ENCODE measurements at regions not wholly inside any gene's neighbourhood (a gene's known extent, or its start where the extent isn't known, plus 50 kb on each side); places are given as distances from the start of the nearest gene placed in this dataset.

DNA sequence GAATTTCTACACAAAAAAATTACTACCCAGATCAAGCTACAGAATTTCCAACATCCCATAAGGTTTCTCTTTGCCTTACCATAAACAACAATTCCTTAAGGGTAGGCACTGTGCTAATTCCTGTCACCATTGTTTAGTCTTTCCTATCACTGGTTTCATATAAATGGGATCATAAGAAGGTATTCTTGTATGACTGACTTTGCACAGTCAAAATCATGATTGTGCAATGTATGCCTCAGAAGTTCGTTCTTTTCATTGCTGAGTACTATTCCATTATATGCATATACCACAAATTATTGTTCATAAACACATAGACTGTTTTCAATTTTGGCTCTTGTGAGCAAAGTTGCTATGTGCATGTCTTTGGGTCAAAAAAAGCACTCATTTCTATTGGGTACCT, 611.6 kb upstream of the CADM1 start:
- H3K79me2 ChIP-seq (ENCODE audit: insufficient read depth, low read length): no peaks in the 10 kb centered on the region
- Mint-ChIP-seq H3K4me1 (no peaks in the 10 kb centered on the region), H3K27me3 (ENCODE audit: low read depth in 3 of 3) (peaks cover 4 to 10% (median 6%) of the 10 kb centered on the region in 3 donors), H3K4me3 (no peak overlapping the region), H3K9me3 (peaks cover 5 to 23% (median 17%) of the 10 kb centered on the region in 7 donors), H3K27ac (no peak overlapping the region), H3K36me3 (no peaks in the 10 kb centered on the region)
- no peak overlapping the region for H3K27ac ChIP-seq (ENCODE audit: low read depth in 1 of 2, low read length in 2 of 2)
- H3K9ac ChIP-seq (ENCODE audit: insufficient read depth, low read length, poor library complexity, severe bottlenecking): no peak overlapping the region
- intact Hi-C loops (cut with micrococcal nuclease): no loop called here
- no peaks in the 10 kb centered on the region for H3K36me3 ChIP-seq (replicated peaks in 1 of 2; ENCODE audit: control insufficient read depth in 1 of 2, insufficient read depth in 2 of 2, low read length in 2 of 2)
- DNase-seq: no peak
- no peak overlapping the region for H3K4me2 ChIP-seq (replicated peaks; ENCODE audit: extremely low read depth, low read length, poor library complexity, severe bottlenecking)
- peaks cover 0 to 20% of the 10 kb centered on the region in 2 donors for H3K9me3 ChIP-seq (replicated peaks in 1 of 2; ENCODE audit: control insufficient read depth in 1 of 2, insufficient read depth in 1 of 2, low read length in 2 of 2)
- H3K4me1 ChIP-seq (ENCODE audit: control insufficient read depth in 1 of 2, insufficient read depth in 2 of 2, low read length in 2 of 2): no peaks in the 10 kb centered on the region
- H3K4me3 ChIP-seq (replicated peaks in 1 of 3; ENCODE audit: low read depth in 2 of 3, low read length in 3 of 3): no peak overlapping the region
- no peaks in the 10 kb centered on the region for H4K20me1 ChIP-seq (ENCODE audit: insufficient read depth, low read length)
- no peaks in the 10 kb centered on the region for H3K27me3 ChIP-seq (ENCODE audit: control insufficient read depth in 2 of 2, insufficient read depth in 2 of 2, low read length in 2 of 2)
- no peak overlapping the region for H2AFZ ChIP-seq (ENCODE audit: insufficient read depth, low read depth, low read length, poor library complexity, severe bottlenecking)
- TF ChIP-seq, protein P1, sequence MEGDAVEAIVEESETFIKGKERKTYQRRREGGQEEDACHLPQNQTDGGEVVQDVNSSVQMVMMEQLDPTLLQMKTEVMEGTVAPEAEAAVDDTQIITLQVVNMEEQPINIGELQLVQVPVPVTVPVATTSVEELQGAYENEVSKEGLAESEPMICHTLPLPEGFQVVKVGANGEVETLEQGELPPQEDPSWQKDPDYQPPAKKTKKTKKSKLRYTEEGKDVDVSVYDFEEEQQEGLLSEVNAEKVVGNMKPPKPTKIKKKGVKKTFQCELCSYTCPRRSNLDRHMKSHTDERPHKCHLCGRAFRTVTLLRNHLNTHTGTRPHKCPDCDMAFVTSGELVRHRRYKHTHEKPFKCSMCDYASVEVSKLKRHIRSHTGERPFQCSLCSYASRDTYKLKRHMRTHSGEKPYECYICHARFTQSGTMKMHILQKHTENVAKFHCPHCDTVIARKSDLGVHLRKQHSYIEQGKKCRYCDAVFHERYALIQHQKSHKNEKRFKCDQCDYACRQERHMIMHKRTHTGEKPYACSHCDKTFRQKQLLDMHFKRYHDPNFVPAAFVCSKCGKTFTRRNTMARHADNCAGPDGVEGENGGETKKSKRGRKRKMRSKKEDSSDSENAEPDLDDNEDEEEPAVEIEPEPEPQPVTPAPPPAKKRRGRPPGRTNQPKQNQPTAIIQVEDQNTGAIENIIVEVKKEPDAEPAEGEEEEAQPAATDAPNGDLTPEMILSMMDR (IDR thresholded peaks at IDR 0.05): no peak
- WGBS (ENCODE audit: insufficient coverage): no CpG with 5 or more reads among the region's 1 CpG

DNA sequence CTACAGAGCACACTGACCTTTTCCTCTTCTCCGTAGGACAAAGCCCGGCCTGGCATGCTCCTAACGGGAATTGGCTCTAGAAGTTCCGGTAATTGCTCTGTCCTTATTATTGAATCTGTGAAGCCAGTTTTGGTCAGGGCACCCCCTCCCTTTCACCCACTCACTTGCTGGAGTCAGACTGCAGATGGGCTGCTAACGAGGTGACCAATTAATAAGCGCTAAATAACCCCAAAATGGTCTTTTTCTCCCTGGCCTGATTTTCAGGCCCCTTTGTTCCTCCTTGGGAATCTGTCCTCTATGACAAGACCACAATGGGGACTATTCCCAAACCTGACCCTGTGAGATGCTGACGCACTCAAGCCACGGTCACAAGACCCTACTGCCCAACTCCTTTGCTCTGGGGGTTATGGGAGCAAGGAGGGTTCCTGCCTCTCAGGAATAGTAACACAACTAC, 610.0 kb upstream of the CADM1 start:
- no peaks in the 10 kb centered on the region for H3K36me3 Mint-ChIP-seq
- H2AFZ ChIP-seq (ENCODE audit: insufficient read depth, low read depth, low read length, poor library complexity, severe bottlenecking): no peak overlapping the region

More for the DNA sequence above, 610.0 kb upstream of the CADM1 start:
- Histone ChIP-seq H3K4me2 (replicated peaks; ENCODE audit: extremely low read depth, low read length, poor library complexity, severe bottlenecking) (no peak overlapping the region), H4K20me1 (ENCODE audit: insufficient read depth, low read length) (no peaks in the 10 kb centered on the region), H3K9me3 (replicated peaks in 1 of 2; ENCODE audit: control insufficient read depth in 1 of 2, insufficient read depth in 1 of 2, low read length in 2 of 2) (peaks cover 0 to 20% of the 10 kb centered on the region in 2 donors), H3K4me3 (replicated peaks in 1 of 3; ENCODE audit: low read depth in 2 of 3, low read length in 3 of 3) (no peak overlapping the region), H3K9ac (ENCODE audit: insufficient read depth, low read length, poor library complexity, severe bottlenecking) (no peak overlapping the region), H3K79me2 (ENCODE audit: insufficient read depth, low read length) (no peaks in the 10 kb centered on the region), H3K27me3 (ENCODE audit: control insufficient read depth in 2 of 2, insufficient read depth in 2 of 2, low read length in 2 of 2) (no peaks in the 10 kb centered on the region), H3K27ac (ENCODE audit: low read depth in 1 of 2, low read length in 2 of 2) (no peak overlapping the region), H3K4me1 (ENCODE audit: control insufficient read depth in 1 of 2, insufficient read depth in 2 of 2, low read length in 2 of 2) (no peaks in the 10 kb centered on the region), H3K36me3 (replicated peaks in 1 of 2; ENCODE audit: control insufficient read depth in 1 of 2, insufficient read depth in 2 of 2, low read length in 2 of 2) (no peaks in the 10 kb centered on the region)
- no peaks in the 10 kb centered on the region for H3K4me1 Mint-ChIP-seq
- H3K9me3 Mint-ChIP-seq: peaks cover 5 to 23% (median 17%) of the 10 kb centered on the region in 7 donors
- WGBS (ENCODE audit: insufficient coverage): 85% methylated on average over 5 of the region's 8 CpGs
- H3K27me3 Mint-ChIP-seq (ENCODE audit: low read depth in 3 of 3): peaks cover 4 to 13% (median 7%) of the 10 kb centered on the region in 3 donors
- TF ChIP-seq, protein P1 (IDR thresholded peaks at IDR 0.05): no peak
- intact Hi-C loops (cut with micrococcal nuclease): no loop called here
- no peak overlapping the region for H3K4me3 Mint-ChIP-seq
- no peak for DNase-seq
- no peak overlapping the region for H3K27ac Mint-ChIP-seq

Measured in CD14-positive monocyte (primary cell).